ENCODE measurements at regions not wholly inside any gene's neighbourhood (a gene's known extent, or its start where the extent isn't known, plus 50 kb on each side); places are given as distances from the start of the nearest gene placed in this dataset.

GRCh38 chrX:140091125-140091886, 126.0 kb upstream of the CXorf66 start:
- no peaks in the 10 kb centered on the region for H3K36me3 Mint-ChIP-seq (ENCODE audit: low read depth)
- Histone ChIP-seq H3K79me2 (replicated peaks; ENCODE audit: insufficient read depth) (no peaks in the 10 kb centered on the region), H3F3A (replicated peaks; ENCODE audit: low read depth) (no peaks in the 10 kb centered on the region), H3K9me2 (ENCODE audit: insufficient read depth) (no peaks in the 10 kb centered on the region), H3K4me2 (peak overlapping the region; percentile 81), H2AFZ (peak overlapping the region; percentile 85), H3K36me3 (ENCODE audit: insufficient read depth) (no peaks in the 10 kb centered on the region), H3K4me3 (peak overlapping the region; percentile 53), H4K20me1 (replicated peaks; ENCODE audit: insufficient read depth) (no peaks in the 10 kb centered on the region), H3K27ac (ENCODE audit: low read depth) (no peak overlapping the region), H3K4me1 (ENCODE audit: insufficient read depth) (peaks cover 16% of the 10 kb centered on the region), H3K27me3 (ENCODE audit: insufficient read depth) (peaks cover 5% of the 10 kb centered on the region; the same call in 1 of the 2 replicates)
- peaks cover 2% of the 10 kb centered on the region for H3K27me3 Mint-ChIP-seq (ENCODE audit: insufficient read depth, low read depth, poor library complexity)
- H3K9me3 Mint-ChIP-seq: no peaks in the 10 kb centered on the region; the same call in 2 of the 3 replicates
- no peak overlapping the region for H3K27ac Mint-ChIP-seq
- peak; percentile 53 for TF ChIP-seq POLR2AphosphoS5 (IDR thresholded peaks at IDR 0.05; ENCODE audit: low read depth)
- no peak for TF ChIP-seq STAT1 (IDR thresholded peaks at IDR 0.05; ENCODE audit: unreplicated experiment)
- H3K4me3 Mint-ChIP-seq: peak overlapping the region; percentile 69
- H3K4me1 Mint-ChIP-seq: peaks cover 20% of the 10 kb centered on the region
- ATAC-seq (peak; percentile 90), DNase-seq (ENCODE audit: low spot score) (peak; percentile 51)

DNA sequence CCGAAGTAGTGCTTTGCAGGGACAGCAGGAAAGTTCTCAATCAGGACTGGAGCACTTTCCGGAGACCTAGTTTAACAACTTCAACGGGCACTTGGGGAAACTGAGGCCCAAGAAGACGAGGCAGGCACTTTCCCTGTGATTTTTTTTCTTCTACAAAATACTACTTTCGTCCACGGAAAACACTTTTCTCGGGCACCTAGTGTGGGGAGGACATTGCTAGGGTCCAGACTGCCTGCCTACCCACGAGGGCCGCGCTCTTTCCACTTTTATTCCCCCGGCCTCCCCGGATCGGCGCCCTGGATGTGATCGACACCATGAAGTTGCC, 125.4 kb upstream of the CXorf66 start:
- peaks cover 2% of the 10 kb centered on the region for H3K27me3 Mint-ChIP-seq (ENCODE audit: insufficient read depth, low read depth, poor library complexity)

More for the DNA sequence above, 125.4 kb upstream of the CXorf66 start:
- Histone ChIP-seq H3K9me2 (ENCODE audit: insufficient read depth) (no peaks in the 10 kb centered on the region), H3F3A (replicated peaks; ENCODE audit: low read depth) (no peaks in the 10 kb centered on the region), H3K27me3 (ENCODE audit: insufficient read depth) (peaks cover 5% of the 10 kb centered on the region; the same call in 1 of the 2 replicates), H4K20me1 (replicated peaks; ENCODE audit: insufficient read depth) (no peaks in the 10 kb centered on the region), H3K4me1 (ENCODE audit: insufficient read depth) (peaks cover 16% of the 10 kb centered on the region; the same call in 1 of the 2 replicates), H2AFZ (peak overlapping the region; percentile 85; the same call in 1 of the 2 replicates), H3K79me2 (replicated peaks; ENCODE audit: insufficient read depth) (no peaks in the 10 kb centered on the region), H3K4me3 (peak overlapping the region; percentile 53), H3K4me2 (peak overlapping the region; percentile 81), H3K36me3 (ENCODE audit: insufficient read depth) (no peaks in the 10 kb centered on the region), H3K27ac (ENCODE audit: low read depth) (no peak overlapping the region)
- no peaks in the 10 kb centered on the region; the same call in 2 of the 3 replicates for H3K9me3 Mint-ChIP-seq
- TF ChIP-seq NANOG (IDR thresholded peaks at IDR 0.05; ENCODE audit: borderline replicate concordance) (no peak), ZNF462 (CRISPR knock-in tag; IDR thresholded peaks at IDR 0.05) (no peak), ZNF114 (CRISPR knock-in tag; IDR thresholded peaks at IDR 0.05) (no peak), STAT1 (IDR thresholded peaks at IDR 0.05; ENCODE audit: unreplicated experiment) (no peak), ZNF331 (CRISPR knock-in tag; IDR thresholded peaks at IDR 0.05; ENCODE audit: low read depth) (no peak), EZH2phosphoT487 (IDR thresholded peaks at IDR 0.05; ENCODE audit: unreplicated experiment) (no peak), POLR2AphosphoS5 (IDR thresholded peaks at IDR 0.05; ENCODE audit: low read depth) (no peak), CREB1 (CRISPR knock-in tag; IDR thresholded peaks at IDR 0.05; ENCODE audit: low read depth) (no peak)
- TF ChIP-seq, protein P1, sequence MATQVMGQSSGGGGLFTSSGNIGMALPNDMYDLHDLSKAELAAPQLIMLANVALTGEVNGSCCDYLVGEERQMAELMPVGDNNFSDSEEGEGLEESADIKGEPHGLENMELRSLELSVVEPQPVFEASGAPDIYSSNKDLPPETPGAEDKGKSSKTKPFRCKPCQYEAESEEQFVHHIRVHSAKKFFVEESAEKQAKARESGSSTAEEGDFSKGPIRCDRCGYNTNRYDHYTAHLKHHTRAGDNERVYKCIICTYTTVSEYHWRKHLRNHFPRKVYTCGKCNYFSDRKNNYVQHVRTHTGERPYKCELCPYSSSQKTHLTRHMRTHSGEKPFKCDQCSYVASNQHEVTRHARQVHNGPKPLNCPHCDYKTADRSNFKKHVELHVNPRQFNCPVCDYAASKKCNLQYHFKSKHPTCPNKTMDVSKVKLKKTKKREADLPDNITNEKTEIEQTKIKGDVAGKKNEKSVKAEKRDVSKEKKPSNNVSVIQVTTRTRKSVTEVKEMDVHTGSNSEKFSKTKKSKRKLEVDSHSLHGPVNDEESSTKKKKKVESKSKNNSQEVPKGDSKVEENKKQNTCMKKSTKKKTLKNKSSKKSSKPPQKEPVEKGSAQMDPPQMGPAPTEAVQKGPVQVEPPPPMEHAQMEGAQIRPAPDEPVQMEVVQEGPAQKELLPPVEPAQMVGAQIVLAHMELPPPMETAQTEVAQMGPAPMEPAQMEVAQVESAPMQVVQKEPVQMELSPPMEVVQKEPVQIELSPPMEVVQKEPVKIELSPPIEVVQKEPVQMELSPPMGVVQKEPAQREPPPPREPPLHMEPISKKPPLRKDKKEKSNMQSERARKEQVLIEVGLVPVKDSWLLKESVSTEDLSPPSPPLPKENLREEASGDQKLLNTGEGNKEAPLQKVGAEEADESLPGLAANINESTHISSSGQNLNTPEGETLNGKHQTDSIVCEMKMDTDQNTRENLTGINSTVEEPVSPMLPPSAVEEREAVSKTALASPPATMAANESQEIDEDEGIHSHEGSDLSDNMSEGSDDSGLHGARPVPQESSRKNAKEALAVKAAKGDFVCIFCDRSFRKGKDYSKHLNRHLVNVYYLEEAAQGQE (IDR thresholded peaks at IDR 0.05; ENCODE audit: unreplicated experiment): no peak
- H3K4me1 Mint-ChIP-seq: peaks cover 18% of the 10 kb centered on the region
- H3K27ac Mint-ChIP-seq: no peak overlapping the region
- peak overlapping the region; percentile 69 for H3K4me3 Mint-ChIP-seq
- DNase-seq (ENCODE audit: low spot score) (no peak), ATAC-seq (no peak)
- H3K36me3 Mint-ChIP-seq (ENCODE audit: low read depth): no peaks in the 10 kb centered on the region

Data from GM23338 (cell line).